UCSD-AML1 (cell line): ENCODE measurements at regions not wholly inside any gene's neighbourhood (a gene's known extent, or its start where the extent isn't known, plus 50 kb on each side); places are given as distances from the start of the nearest gene placed in this dataset.
"Not testable (repeated sequence)": the region's sequence is repeated elsewhere in the genome, so short reads cannot be mapped to it uniquely, and the experiment has no call there.

ENCODE experiments used
- DNase-seq: peaks from one replicate; lab custom pipeline; 2025; ENCODE audit not compliant: unreplicated experiment; lab: John Stamatoyannopoulos, UW

DNA sequence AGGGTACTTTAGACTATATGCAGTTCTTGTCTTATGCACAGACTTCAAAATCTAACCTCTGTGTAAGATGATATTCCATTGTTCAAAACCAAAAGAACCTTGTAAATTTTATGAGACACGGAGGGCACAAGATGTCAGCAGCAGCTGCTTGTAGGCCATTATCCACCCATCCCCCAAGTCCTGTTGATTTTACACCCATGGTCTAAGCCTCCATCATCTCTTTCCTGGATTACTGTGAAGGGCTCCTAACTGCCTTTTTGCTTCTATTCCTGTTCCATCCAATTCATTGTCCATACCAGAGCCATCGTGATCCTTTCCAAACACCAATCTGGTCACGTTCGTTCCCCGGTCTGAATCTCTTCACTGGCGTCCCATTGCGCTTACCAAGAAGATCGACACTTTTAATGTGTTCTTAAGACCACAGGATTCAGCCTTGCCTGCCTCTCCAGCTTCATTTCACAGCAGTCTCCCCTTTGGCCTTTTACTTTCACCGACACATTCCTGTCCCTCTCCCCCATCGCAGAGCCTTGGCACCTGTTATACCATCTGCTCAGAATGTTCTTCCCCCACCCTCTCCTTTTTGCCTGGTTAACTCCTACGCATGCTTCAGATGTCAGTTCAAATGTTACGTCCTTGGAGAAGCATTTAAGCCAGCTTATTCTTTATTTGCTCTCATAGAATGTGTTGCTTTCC, 107.3 kb upstream of the POU3F1 start:
- DNase-seq = no peak

DNA sequence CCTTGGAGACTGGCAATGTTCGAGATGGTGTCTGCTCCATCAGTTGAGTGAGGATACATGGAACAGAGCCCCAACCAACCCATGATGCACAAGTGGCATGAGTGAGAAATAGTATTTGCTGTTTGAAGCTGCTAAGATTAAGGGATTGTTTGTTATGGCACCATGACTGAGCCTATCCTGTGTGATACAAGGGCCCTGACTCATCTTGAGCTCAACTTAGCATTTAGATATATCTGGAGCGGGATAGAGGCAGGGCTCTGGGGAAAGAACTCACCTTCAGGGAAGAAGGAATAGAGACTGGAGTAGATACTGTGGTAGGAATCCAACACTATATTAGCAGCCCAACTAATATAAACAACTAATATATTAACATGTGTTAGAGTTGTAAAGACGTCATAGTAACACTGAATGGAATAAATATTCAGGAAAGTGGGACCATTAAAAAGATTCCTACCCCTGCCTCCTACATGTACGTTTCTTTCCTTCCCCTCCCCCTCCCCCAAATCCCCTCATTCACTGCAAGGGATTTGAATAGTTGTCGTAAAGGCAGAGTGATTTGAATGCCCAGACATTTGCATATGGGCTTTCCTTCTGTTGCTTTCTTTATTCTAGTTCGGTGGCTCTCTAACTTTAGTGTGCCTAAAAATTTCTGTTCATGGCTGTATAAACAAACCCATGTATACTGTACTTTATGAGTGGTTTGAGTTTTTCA, 106.6 kb upstream of the POU3F1 start:
- no peak for DNase-seq

DNA sequence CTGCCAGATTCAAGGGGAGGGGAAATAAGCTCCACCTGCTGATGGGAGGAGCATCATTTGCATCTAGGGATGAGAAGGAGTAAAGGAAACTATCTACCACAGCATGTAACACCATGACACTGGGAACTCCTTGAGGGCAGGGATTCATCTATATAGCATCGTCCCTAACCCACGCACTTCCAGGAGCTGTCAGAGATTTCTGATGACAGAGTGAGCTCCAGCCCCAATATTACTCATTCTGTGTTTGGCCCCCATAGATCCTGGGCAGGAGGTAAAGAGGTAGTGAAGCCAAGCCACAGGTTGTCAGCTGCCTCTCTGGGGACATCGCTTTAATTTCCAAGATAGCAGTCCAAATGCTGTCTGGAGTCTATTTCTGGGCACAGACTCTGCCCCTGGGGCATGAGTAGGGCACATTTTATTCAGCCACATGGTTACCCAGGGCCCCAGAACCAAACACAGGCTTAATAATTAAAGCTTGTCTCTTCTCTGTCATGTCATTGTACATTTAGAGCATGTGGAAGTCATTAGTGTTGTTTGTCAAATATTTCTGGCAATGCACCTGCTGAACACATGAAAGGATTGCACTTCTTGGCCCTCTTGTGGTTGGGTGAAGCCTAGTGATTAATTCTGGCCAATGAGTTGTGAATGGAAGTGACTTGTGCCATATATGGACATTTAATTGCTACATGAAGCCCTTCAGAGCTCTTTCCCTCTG, 105.9 kb upstream of the POU3F1 start:
- no peak for DNase-seq

DNA sequence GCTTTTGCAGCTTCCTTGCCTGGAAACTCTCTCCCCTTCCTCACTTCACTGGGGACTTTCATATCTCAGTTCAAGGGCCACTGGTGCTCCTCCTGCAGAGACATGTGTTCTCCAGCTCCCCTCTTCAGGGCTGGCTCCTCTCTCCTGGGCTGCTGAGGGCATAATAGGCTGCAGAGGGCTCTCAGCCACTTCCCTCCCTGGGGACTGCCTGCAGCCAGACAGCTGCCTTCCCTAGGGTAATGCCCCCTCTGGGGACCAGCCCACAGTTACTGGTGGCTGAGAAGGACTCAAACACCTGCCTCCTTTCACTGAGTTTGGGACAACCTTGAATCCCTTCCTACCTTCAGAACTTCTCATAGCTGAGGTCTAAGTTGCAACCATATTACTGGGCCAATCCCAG, 104.8 kb upstream of the POU3F1 start:
- no peak for DNase-seq

DNA sequence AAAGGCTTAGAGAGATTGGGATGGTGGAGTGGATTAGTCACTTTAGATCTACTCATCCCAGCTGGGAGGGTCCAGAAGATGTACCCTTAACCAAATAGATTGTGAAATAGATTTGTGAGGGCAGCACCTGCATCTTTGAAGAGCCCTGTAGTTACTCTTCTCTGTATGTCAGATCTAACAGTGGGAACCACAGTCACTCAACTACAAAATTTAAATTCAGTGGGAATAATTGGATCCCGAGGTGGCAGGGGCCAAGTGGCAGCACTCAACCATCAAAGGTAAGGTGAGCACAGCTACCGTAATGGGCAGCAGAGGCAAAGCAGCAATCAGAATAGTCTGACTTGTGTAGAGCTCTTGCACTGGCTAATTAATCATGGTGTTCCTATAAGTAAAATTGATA, 99.5 kb upstream of the POU3F1 start:
- DNase-seq = not testable (repeated sequence)

DNA sequence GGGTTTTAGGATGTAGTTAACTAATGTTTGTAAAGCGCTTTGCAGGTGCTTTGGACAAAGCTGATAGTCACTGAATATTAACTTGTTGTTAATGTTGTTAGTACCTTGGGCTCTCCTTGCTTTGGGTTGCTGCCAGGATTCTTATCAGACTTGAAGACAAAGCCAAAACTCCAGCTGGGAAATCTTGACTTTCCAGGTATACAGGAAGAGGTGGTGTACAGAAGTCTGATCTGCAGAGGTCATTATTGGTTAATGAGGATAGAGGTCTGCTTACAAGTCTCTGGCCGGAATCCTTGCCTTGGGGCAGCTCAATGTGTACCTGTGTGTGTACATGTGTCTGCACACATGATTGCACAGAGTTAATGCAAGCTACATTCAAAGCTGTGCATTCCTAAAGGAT, 96.0 kb upstream of the POU3F1 start:
- no peak for DNase-seq

DNA sequence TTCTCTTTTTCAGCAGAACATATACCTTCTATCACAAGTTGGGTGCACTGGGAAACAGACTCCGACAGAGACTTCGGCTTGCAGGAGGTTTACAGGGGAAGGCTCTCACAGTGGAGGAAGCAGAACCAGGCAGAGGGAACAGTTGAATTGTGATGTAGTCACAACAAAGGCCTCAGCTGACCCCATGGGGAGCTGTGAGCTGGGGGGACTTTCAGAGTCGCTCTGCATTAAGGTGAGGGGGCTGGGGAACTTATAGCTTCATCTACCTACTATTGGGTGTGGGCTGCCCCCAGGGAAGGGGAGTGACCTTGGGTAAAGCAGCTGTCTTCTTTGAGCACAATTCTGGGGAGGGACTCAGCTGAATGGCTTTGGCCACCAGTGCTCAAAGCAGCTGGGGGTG, 94.9 kb upstream of the POU3F1 start:
- DNase-seq = no peak

DNA sequence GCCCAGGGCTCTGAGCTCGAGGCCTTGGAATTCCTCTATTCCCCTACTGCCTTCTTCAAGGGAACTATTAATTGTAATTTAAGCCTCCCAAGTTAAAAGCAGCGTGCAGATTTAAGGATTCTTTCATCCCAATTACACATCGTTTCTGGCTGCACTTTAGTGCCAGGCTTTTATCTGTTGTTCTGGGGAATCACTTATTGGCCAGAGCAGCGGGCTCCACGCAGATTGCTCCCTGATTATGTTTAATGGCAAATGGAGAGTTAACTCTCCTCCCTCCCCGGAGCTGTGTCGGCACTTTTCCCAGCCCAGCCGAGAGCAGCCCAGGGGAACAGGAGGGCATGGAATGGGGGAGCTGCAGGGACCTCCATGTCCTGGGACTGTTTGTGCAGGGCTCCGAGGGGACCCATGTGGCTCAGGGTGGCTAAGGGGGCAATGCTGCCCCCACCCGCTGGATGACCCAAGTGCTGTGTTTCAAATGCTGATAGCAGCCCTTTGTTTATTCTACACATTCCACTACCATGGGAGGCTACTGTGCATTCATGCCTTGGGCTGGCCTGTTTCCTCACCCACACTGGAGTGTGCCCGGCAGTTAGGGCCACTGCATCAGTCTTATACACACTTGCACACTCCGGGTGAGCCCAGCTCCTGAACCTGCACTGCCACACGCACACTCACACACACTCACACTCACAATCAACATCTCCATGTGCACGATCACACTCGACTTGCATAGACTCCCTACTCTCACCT, 93.3 kb upstream of the POU3F1 start:
- DNase-seq = no peak

DNA sequence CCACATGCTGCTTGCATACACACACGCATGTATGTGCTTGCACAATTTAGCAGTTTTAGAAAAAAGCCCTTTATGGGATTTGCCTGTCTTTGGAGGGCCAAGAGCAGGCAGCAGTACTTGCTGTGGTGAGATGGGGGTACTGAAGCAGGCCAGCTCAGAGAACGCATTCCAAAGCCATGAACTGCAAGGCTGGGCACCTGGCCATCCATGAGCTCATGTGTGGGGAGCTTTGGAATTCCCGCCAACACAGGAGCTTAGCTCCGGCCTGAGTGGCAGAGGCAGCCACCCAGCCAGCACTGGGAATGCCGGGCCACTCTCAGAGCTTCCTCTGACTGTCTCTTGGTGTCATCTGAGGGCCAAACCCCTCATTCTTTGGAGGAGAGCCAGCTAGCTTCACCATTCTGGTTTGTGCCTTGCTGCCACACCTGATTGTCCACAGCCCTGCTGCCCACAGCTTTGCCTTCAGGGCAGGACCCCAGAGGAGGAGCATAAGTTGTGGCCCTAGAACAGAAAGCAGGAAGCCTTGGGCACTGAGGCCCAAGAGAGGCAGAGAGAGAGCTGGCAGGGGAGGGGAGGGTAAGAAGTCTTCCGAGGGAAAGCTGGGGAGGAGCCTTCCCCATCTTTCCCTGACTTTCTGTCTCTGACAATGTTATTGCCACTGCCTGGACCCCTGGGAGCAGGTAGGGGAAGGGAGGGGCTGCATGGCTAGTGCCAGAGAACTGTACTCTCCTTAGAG, 92.1 kb upstream of the POU3F1 start:
- DNase-seq = no peak

DNA sequence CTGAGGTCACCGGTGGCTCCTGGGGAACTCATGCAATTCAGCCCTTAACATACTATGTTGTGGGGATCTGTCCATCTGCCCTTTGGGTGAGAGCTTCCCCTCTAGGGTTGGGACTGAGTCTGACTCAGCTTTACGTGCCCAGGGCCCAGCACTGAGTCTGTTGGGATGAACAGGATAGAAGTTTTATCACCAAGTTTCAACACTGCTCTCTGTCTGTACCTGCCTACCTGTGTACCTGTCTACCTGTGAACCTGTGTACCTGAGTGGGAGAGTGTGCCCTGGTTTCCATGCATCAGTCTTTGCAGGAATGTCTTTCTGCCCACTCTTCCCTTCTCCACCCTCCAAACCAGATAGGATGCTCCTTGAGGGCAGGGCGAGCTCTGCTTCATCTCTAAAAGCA, 90.6 kb upstream of the POU3F1 start:
- DNase-seq = no peak

DNA sequence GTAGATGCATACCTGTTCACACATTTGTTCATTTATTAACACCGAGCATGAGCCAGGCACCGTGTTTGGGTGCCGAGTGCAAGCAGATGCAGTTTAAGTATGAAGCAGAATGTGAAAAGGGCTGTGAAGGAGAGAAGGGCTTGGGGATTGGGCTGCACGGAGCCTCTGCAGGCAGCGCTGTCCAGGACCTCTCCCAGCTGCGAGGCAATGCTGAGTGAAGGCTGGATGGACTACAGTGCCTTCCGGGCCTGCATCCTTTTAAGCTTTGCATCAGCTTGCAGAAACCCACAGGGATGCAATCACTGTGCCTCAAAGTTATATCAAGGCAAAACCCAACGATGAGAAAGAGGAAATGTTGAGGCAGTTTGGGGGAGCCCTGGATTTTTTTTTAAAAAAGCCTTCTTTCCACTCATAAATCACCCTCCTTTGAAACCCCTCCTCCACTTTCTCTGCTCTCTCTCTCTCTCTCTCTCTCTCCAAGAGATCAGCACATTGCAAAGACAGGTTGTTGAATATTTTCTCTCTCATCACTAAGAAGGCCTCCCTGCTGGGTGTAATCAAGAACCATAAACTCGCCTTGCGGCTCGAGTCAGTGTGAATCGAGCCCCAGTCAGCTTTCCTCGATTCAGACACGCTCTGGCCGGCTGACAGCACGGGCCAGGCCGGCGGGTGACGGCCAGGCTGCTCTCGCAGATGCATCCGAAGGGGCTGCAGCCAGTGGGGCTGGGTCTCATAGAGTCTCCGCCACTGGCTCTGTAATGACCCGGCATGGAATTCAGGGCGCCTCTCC, 89.2 kb upstream of the POU3F1 start:
- no peak for DNase-seq

DNA sequence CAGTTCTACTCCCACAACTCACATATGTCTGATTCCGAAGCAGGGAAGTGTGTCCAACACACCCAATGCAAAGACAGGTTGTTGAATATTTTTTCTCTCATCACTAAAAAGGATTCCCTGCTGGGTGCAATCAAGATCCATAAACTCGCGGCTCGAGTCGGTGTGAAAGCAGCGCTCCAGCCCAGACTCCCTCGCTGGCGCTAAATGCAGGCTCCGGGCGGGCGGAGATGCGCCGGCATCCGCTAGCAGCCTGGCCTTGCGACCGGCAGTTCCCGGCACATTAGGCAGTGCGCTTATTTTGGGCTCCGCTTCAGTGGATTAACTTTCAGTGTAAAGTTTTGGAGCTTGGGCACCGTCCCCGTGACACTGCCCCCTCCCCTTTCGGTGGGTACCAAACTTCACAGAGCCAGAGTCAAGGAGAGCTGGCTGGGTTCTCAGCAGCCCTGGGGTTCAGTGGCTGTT, 87.7 kb upstream of the POU3F1 start:
- DNase-seq = no peak

DNA sequence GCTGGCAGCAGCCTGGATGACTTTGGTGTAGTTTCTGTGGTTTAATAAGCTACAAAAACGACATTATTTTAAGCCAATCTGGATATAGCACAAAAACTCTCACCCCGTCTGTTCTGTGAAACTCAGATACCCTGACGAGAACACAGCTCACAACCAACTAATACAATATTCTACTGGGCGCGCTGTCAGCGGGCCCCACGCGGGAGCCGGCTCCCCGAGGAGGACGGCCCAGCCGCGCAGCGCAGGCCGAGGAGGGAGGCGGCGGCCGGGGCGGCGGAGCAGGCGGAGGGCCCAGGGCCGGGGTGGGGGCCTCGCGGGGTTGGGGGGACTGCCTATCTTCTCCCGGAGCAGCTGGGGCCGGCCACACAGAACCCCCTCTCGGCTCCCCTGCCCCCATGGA, 87.2 kb upstream of the POU3F1 start:
- no peak for DNase-seq

DNA sequence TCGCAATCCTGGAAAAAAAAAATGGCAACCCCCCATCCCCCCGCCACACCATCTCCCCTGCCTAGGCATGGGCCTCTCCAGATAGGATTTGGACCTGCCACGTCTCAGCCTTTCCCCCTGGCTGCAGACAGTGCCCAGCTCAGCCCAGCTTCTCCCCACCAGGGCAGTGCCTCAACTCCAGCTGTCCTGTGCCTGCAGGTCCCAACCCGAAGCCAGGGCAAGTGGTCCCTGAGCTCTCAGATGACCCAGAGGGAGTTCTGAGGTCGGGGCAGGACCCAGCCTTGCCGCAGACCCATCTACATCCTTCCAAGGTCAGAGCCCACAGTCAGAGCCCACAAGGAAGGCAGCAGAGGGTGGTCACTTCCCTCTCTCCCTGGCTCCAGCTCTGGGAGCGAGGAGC, 86.7 kb upstream of the POU3F1 start:
- no peak for DNase-seq

DNA sequence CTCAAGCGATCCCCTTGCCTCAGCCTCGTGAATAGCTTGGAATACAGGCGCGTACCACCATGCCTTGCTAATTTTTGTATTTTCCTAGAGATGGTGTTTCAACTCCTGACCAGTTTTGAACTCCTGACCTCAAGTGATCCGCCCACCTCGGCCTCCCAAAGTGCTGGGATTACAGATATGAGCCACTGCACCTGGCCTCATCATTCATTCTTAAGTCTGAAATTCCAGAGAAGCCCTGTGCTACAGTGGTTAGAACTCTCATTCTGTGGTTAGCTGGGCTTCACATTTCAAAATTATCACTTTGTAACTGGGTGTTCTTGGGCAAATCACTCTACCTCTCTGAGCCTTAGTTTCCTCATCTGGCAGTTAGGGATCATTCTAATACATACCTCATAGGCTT, 86.1 kb upstream of the POU3F1 start:
- no peak for DNase-seq

DNA sequence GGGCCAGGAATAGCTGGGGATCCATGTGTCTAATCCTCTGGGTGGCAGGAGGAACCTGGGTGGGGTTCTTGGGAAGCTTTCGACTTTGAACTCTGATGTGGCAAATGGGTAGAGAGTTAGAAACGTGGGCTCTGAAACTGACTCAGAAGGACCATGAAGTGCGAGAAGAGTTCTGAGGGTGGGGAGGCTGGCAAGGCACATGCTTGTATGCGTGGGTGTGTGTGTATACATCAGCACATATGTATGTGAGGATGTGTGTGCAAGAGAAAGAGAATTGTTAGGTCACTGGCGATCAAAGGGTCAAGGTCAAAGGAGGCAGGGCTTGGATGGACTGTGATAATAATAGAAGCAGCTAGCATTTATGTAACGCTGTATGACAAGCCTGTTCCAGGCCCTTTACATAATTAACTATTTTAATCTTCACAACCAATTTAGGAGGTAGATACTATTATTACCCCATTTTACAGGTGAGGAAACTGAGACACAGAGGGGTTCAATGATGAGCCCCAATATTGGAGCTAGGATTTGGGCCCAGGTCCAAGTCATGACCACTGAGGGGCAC, 84.5 kb upstream of the POU3F1 start:
- DNase-seq = no peak

DNA sequence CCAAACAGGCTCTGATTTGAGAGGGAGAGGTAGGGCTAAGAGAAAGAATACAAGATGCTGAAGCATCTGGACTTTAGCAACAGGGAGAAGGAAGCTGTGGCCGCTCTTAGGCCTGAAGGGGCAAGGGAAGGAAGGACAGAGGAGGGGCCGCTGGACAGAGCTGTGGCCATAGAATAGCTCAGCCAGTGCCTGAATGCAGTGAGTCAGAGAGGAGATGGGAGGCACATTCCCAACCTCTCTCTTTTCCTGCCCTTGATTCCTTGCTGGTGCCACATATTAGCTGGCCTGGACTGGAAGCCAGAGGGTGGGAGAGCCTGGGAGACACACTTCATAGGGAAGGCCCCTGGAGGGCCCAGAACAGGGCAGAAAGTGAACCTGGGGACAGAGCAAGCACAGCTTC, 83.4 kb upstream of the POU3F1 start:
- DNase-seq = no peak

DNA sequence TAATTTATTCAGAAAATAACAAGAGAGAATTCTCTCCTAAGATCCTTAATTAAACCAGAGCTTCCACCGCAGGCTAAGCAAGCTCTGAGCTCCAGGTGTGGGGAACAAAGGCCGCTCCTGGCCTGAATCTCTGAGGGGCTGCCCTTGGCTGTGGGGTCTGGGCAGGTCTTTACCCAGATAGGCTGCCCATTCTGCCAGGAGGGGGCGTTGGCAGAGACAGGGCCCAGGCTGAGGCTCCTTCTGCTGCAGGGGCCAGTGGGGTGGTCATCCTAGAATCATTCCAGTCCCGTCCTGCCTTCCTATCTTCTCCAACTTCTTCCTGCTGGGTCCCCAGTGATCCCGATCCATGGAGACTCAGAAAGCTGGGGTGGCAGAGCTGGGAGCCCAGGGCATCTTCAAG, 82.9 kb upstream of the POU3F1 start:
- no peak for DNase-seq

DNA sequence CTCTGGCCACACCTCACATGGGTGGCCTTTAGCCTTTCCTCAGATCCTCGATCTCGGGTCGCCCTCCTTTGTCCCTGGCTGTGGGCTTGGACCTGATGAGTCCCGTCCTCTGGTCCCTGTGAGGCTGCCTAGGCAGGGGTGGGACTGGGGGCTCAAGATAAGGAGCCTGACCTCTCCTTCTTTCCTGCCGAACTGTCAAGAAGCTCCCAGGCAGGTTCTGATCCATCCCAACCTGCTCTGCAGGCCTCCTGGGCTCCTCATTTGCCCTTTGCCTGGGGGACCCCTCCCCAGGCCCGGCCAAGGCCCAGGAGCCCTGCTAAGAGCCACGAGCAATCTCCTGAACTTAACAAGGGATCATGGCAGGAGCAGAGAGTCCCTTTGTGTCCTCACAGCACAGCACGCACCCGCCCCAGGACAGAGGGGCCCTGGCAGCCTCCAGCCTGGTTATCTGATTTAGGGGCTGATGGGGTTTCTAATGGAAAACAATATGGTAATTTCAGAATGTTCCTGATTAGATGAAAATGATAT, 82.4 kb upstream of the POU3F1 start:
- DNase-seq = no peak
